H9 (cell line): ENCODE measurements at regions not wholly inside any gene's neighbourhood (a gene's known extent, or its start where the extent isn't known, plus 50 kb on each side); places are given as distances from the start of the nearest gene placed in this dataset.
"Not testable (repeated sequence)": the region's sequence is repeated elsewhere in the genome, so short reads cannot be mapped to it uniquely, and the experiment has no call there.

Source experiments
- DNase-seq: peaks from one replicate; pipeline ENCODE4 v3.0.0-alpha.2; 2017
- H2AFZ ChIP-seq: one replicate; pipeline ENCODE4 v1.6.1; 2013; ENCODE audit warnings: mild to moderate bottlenecking, low read length, control low read depth, moderate library complexity
- H2AK5ac ChIP-seq: 2 replicates; pipeline ENCODE4 v1.6.1; 2013; ENCODE audit warnings: low read length, control low read depth, mixed read lengths; ENCODE audit not compliant: insufficient read length
- H2BK120ac ChIP-seq: one replicate; pipeline ENCODE4 v1.6.1; 2013; ENCODE audit warnings: low read depth, mild to moderate bottlenecking, low read length, control low read depth, inconsistent platforms; ENCODE audit not compliant: poor library complexity, severe bottlenecking
- H2BK12ac ChIP-seq: 2 replicates; pipeline ENCODE4 v1.6.1; 2013; ENCODE audit warnings: low read length, control low read depth, mixed read lengths, low read depth; ENCODE audit not compliant: insufficient read length
- H2BK15ac ChIP-seq: 2 replicates; pipeline ENCODE4 v1.6.1; 2013; ENCODE audit warnings: low read depth, low read length, control low read depth
- H2BK20ac ChIP-seq: one replicate; pipeline ENCODE4 v1.6.1; 2013; ENCODE audit warnings: low read depth, mild to moderate bottlenecking, low read length, control low read depth, inconsistent platforms; ENCODE audit not compliant: poor library complexity, severe bottlenecking
- H2BK5ac ChIP-seq: 2 replicates; pipeline ENCODE4 v1.6.1; 2013; ENCODE audit warnings: low read length, control low read depth, mixed read lengths; ENCODE audit not compliant: insufficient read length
- H3K14ac ChIP-seq: 2 replicates; pipeline ENCODE4 v1.6.1; 2013; ENCODE audit warnings: low read length, control low read depth; ENCODE audit not compliant: insufficient read depth
- H3K18ac ChIP-seq: 2 replicates; pipeline ENCODE4 v1.6.1; 2013; ENCODE audit warnings: low read depth, mild to moderate bottlenecking, mixed read lengths, low read length, control low read depth; ENCODE audit not compliant: insufficient read length
- H3K23ac ChIP-seq: 2 replicates; pipeline ENCODE4 v1.6.1; 2013; ENCODE audit warnings: low read length, control low read depth, mixed read lengths, low read depth; ENCODE audit not compliant: insufficient read length
- H3K23me2 ChIP-seq: 2 replicates; pipeline ENCODE4 v1.6.1; 2013; ENCODE audit warnings: low read depth, mild to moderate bottlenecking, mixed read lengths, low read length, control low read depth; ENCODE audit not compliant: insufficient read length, poor library complexity, severe bottlenecking
- H3K27ac ChIP-seq: 2 replicates; pipeline ENCODE4 v1.5.1; 2013; ENCODE audit warnings: low read length, control low read depth, mixed read lengths, low read depth; ENCODE audit not compliant: insufficient read length
- H3K27me3 ChIP-seq: 2 replicates; pipeline ENCODE4 v1.6.1; 2013; ENCODE audit warnings: low read length, control low read depth, inconsistent platforms; ENCODE audit not compliant: insufficient read depth
- H3K4ac ChIP-seq: 2 replicates; pipeline ENCODE4 v1.6.1; 2013; ENCODE audit warnings: low read depth, mild to moderate bottlenecking, control low read depth, inconsistent platforms, low read length, moderate library complexity
- H3K4me1 ChIP-seq: 2 replicates; pipeline ENCODE4 v1.6.1; 2013; ENCODE audit warnings: low read length, control low read depth, inconsistent platforms; ENCODE audit not compliant: insufficient read depth
- H3K4me2 ChIP-seq: 2 replicates; pipeline ENCODE4 v1.6.1; 2013; ENCODE audit warnings: low read length, control low read depth, mixed read lengths; ENCODE audit not compliant: insufficient read length, insufficient read depth
- H3K56ac ChIP-seq: 2 replicates; pipeline ENCODE4 v1.6.1; 2013; ENCODE audit warnings: low read depth, mild to moderate bottlenecking, mixed read lengths, low read length, control low read depth; ENCODE audit not compliant: insufficient read length
- H3K79me1 ChIP-seq: 2 replicates; pipeline ENCODE4 v1.6.1; 2013; ENCODE audit warnings: low read depth, mild to moderate bottlenecking, moderate library complexity, low read length, control low read depth, inconsistent platforms; ENCODE audit not compliant: insufficient read depth, poor library complexity, severe bottlenecking
- H3K79me2 ChIP-seq: 2 replicates; pipeline ENCODE4 v1.6.1; 2013; ENCODE audit warnings: low read length, control low read depth, inconsistent platforms; ENCODE audit not compliant: insufficient read depth
- H3K9ac ChIP-seq: 2 replicates; pipeline ENCODE4 v1.6.1; 2013; ENCODE audit warnings: low read length, control low read depth, mixed read lengths; ENCODE audit not compliant: insufficient read length; ENCODE audit errors: extremely low read depth
- H3K9me3 ChIP-seq: one replicate; pipeline ENCODE4 v1.6.1; 2013; ENCODE audit warnings: low read depth, low read length, inconsistent platforms; ENCODE audit not compliant: control insufficient read depth
- H3T11ph ChIP-seq: one replicate; pipeline ENCODE4 v1.6.1; 2013; ENCODE audit warnings: mild to moderate bottlenecking, low read length, control low read depth, inconsistent platforms
- H4K20me1 ChIP-seq: one replicate; pipeline ENCODE4 v1.6.1; 2013; ENCODE audit not compliant: control insufficient read depth, insufficient read length, insufficient read depth
- H4K5ac ChIP-seq: 2 replicates; pipeline ENCODE4 v1.6.1; 2013; ENCODE audit warnings: low read depth, mild to moderate bottlenecking, mixed read lengths, low read length, control low read depth; ENCODE audit not compliant: insufficient read length
- H4K8ac ChIP-seq: replicated peaks from 2 replicates; pipeline ENCODE4 v1.6.1; 2013; ENCODE audit warnings: low read length, control low read depth, mixed read lengths, low read depth; ENCODE audit not compliant: insufficient read length
- H4K91ac ChIP-seq: 2 replicates; pipeline ENCODE4 v1.6.1; 2013; ENCODE audit warnings: low read depth, mild to moderate bottlenecking, moderate library complexity, mixed read lengths, low read length, control low read depth; ENCODE audit not compliant: insufficient read length
- H3K27ac Mint-ChIP-seq, 3 experiments: 2 replicates in 2 of 3; 3 replicates in 1 of 3; pipeline ENCODE4 v1.8.0; 2020 to 2021; ENCODE audit warnings: mixed read lengths in 3 of 3, mild to moderate bottlenecking in 1 of 3, moderate library complexity in 1 of 3
- H3K27me3 Mint-ChIP-seq: 2 replicates; pipeline ENCODE4 v1.8.0; 2021; ENCODE audit warnings: low read depth, mild to moderate bottlenecking, moderate library complexity, mixed read lengths
- H3K36me3 Mint-ChIP-seq, 3 experiments: 2 replicates in 2 of 3; 3 replicates in 1 of 3; pipeline ENCODE4 v1.8.0; 2020 to 2021; ENCODE audit warnings: low read depth in 3 of 3, mixed read lengths in 3 of 3; ENCODE audit not compliant: insufficient read depth in 1 of 3
- H3K4me1 Mint-ChIP-seq, 2 experiments: 2 replicates each; pipeline ENCODE4 v1.8.0; 2020; ENCODE audit warnings: mixed read lengths in 2 of 2
- H3K4me3 Mint-ChIP-seq, 2 experiments: 2 replicates in 1 of 2; 3 replicates in 1 of 2; pipeline ENCODE4 v1.8.0; 2020 to 2021; ENCODE audit warnings: mild to moderate bottlenecking in 2 of 2, mixed read lengths in 2 of 2, moderate library complexity in 1 of 2
- H3K9me3 Mint-ChIP-seq, 2 experiments: 2 replicates in 1 of 2; 3 replicates in 1 of 2; pipeline ENCODE4 v1.8.0; 2020; ENCODE audit warnings: mild to moderate bottlenecking in 2 of 2, mixed read lengths in 2 of 2, moderate library complexity in 1 of 2
- WGBS: extraction: QIAGEN DNeasy Blood & Tissue Kit; methylation state at CpG from one replicate; pipeline ENCODE4 v1.1.7; 2013; ENCODE audit warnings: missing lambda C conversion rate, low lambda C conversion rate, mixed read lengths; ENCODE audit not compliant: insufficient read length; ENCODE audit errors: extremely low coverage; 5-methylcytosine and 5-hydroxymethylcytosine counted together

DNA sequence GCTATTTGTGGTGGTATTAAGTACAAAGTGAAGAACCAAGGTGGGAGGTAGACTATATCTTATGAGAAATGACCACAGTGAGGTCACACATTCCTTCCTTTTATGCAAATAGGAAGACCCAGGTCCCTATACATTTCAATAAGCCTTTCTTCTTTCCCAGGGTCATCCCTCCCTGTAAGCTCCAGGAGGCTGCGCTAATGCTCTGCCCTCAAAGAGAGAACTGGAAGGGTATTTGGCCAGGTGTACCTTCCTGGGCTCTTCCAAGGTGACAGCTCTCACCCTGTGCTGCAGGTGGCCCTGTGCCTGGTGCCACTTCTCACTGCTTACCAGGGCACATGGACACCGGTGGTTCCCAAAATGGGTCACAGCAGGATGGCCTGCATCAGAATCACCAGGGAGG, 103.4 kb downstream of the KBTBD2 start:
- not testable (repeated sequence) for H2BK15ac ChIP-seq, H3K79me1 ChIP-seq, H3K79me2 ChIP-seq, H3K4me3 Mint-ChIP-seq, H4K5ac ChIP-seq, H2BK20ac ChIP-seq, H3T11ph ChIP-seq, H3K23me2 ChIP-seq, H3K18ac ChIP-seq, H3K9me3 ChIP-seq, H3K27ac Mint-ChIP-seq, H3K9ac ChIP-seq, DNase-seq, H4K8ac ChIP-seq, H3K23ac ChIP-seq, H3K27ac ChIP-seq, H2AFZ ChIP-seq, H4K20me1 ChIP-seq, H2AK5ac ChIP-seq, H3K4me2 ChIP-seq, H3K4me1 ChIP-seq, H3K9me3 Mint-ChIP-seq, H2BK5ac ChIP-seq, H3K14ac ChIP-seq, H3K36me3 Mint-ChIP-seq, H3K56ac ChIP-seq, H3K27me3 ChIP-seq, H2BK120ac ChIP-seq, H3K4ac ChIP-seq, H4K91ac ChIP-seq, H2BK12ac ChIP-seq
- Mint-ChIP-seq H3K4me1 (peaks cover 22 to 29% of the 10 kb centered on the region in 2 experiments), H3K27me3 (peaks cover 64% of the 10 kb centered on the region)
- WGBS, result no CpG with 5 or more reads among the region's 2 CpGs

DNA sequence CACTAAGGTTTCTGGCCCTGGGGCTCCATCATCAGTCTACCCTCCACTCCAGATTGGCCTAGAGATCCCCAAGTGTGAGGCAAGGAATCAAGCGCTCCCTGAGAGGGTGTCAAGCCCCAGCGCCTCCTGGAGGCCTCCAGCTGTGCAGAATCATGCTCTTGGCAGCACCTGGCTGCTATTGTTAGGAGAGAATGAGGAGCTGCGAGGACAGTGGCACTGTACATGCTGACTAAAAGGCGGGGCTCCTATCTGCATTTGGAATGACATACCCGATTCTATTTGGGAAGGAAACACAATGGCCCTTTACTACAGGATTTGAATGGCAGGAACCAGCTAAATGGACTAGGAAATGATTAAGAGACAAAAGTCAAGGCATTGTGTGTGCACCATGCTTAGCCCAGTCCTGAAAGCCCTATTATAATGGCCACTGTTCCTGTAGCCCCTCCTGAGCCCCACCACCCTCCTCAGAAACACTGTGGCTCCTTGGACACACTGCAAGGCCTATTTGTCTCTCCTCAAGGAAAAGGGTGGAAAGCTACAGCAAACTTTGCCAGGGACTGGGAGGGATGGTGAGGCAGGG, 106.1 kb downstream of the KBTBD2 start:
- H3K36me3 Mint-ChIP-seq, H3K4ac ChIP-seq, H2BK120ac ChIP-seq, H3K4me3 Mint-ChIP-seq, H3K23me2 ChIP-seq, H3K27ac ChIP-seq, H3K9me3 ChIP-seq, H3K14ac ChIP-seq, H4K20me1 ChIP-seq, H3K4me2 ChIP-seq, H3T11ph ChIP-seq, H2AK5ac ChIP-seq, H3K18ac ChIP-seq, H2BK15ac ChIP-seq, H2AFZ ChIP-seq, H3K79me1 ChIP-seq, H4K8ac ChIP-seq, H2BK20ac ChIP-seq, H3K79me2 ChIP-seq, H3K27ac Mint-ChIP-seq, H3K23ac ChIP-seq, H2BK12ac ChIP-seq, H3K9ac ChIP-seq, H3K56ac ChIP-seq, H3K27me3 ChIP-seq, H2BK5ac ChIP-seq, H3K4me1 ChIP-seq, H4K5ac ChIP-seq, H4K91ac ChIP-seq: not testable (repeated sequence)
- peaks cover 0 to 10% of the 10 kb centered on the region in 2 experiments; a peak in 3 of 5 replicates for H3K9me3 Mint-ChIP-seq
- peak; percentile 33 for DNase-seq
- H3K4me1 Mint-ChIP-seq, result peaks cover 23 to 29% of the 10 kb centered on the region in 2 experiments
- no CpG with 5 or more reads among the region's 5 CpGs for WGBS
- H3K27me3 Mint-ChIP-seq, result peaks cover 55% of the 10 kb centered on the region
